Loucy (cell line): ENCODE measurements at regions not wholly inside any gene's neighbourhood (a gene's known extent, or its start where the extent isn't known, plus 50 kb on each side); places are given as distances from the start of the nearest gene placed in this dataset.

ENCODE experiments used
- EZH2phosphoT487 ChIP-seq: fragments of 200-600 bp; IDR thresholded peaks from 2 replicates; pipeline ENCODE4 v1.6.1; 2018; ENCODE audit warnings: antibody characterized with exemption, mild to moderate bottlenecking, moderate library complexity, borderline replicate concordance
- TF ChIP-seq, protein P1 (sequence below): fragments of 200-600 bp; sonication (generic); conservative IDR thresholded peaks from 2 replicates; pipeline ENCODE4 v1.5.1; 2014; ENCODE audit warnings: mild to moderate bottlenecking, antibody characterized with exemption, low read length

DNA sequence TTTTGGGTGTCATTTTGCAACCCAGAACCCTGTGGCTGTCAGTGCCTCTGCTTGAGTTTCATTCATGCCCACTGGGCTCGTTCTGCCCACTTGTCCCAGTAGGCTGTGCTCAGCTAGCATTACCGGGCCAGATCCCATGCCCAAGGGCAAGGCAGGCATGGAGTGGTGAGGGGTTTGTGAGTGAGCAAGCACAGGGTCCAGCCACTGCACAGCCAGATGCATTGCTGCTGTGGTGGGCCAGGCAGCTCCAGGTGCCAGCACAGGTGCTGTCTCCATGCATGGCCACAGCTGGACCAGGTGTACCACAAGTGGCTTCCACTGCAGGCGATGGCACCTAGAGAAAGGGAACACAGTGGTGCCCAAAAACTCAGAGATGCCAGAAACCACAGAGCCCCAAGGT lies 1671.2 kb downstream of the OLFM4 start:
- TF ChIP-seq, protein P1, sequence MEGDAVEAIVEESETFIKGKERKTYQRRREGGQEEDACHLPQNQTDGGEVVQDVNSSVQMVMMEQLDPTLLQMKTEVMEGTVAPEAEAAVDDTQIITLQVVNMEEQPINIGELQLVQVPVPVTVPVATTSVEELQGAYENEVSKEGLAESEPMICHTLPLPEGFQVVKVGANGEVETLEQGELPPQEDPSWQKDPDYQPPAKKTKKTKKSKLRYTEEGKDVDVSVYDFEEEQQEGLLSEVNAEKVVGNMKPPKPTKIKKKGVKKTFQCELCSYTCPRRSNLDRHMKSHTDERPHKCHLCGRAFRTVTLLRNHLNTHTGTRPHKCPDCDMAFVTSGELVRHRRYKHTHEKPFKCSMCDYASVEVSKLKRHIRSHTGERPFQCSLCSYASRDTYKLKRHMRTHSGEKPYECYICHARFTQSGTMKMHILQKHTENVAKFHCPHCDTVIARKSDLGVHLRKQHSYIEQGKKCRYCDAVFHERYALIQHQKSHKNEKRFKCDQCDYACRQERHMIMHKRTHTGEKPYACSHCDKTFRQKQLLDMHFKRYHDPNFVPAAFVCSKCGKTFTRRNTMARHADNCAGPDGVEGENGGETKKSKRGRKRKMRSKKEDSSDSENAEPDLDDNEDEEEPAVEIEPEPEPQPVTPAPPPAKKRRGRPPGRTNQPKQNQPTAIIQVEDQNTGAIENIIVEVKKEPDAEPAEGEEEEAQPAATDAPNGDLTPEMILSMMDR = no peak
- TF ChIP-seq EZH2phosphoT487 = no peak
